ENCODE measurements at regions not wholly inside any gene's neighbourhood (a gene's known extent, or its start where the extent isn't known, plus 50 kb on each side); places are given as distances from the start of the nearest gene placed in this dataset.

- TF ChIP-seq CTCF (IDR thresholded peaks at IDR 0.05; ENCODE audit: low read depth, low read length) (no peak), MAX (IDR thresholded peaks at IDR 0.05; ENCODE audit: low read depth, low read length) (no peak)
These were observed 256.2 kb upstream of the CDH20 start for GRCh38 chr18:61076986-61077385.

Measured in NB4 (cell line).